Common myeloid progenitor, CD34-positive (primary cell): ENCODE measurements at regions not wholly inside any gene's neighbourhood (a gene's known extent, or its start where the extent isn't known, plus 50 kb on each side); places are given as distances from the start of the nearest gene placed in this dataset.
"Not testable (repeated sequence)": the region's sequence is repeated elsewhere in the genome, so short reads cannot be mapped to it uniquely, and the experiment has no call there.

ENCODE experiments used
- CTCF ChIA-PET: fragments of 350-600 bp; sonication (Branson Sonifier 250); formaldehyde crosslinking; loops from one replicate; lab custom pipeline; 2021; ENCODE audit warnings: antibody characterized with exemption; lab: Charles Lee
- POLR2A ChIA-PET: fragments of 350-600 bp; sonication (Branson Sonifier 250); formaldehyde crosslinking; loops from one replicate; lab custom pipeline; 2021; ENCODE audit warnings: antibody characterized with exemption; lab: Charles Lee
- DNase-seq, 3 donors: peaks; one replicate each; pipeline versions ENCODE4 v3.0.0 to v3.0.0-alpha.2; 2013
- H3K27ac ChIP-seq, 2 experiments: 1 replicate in 1 of 2; 2 replicates in 1 of 2; pipeline ENCODE4 v1.7.0; 2013; ENCODE audit warnings: inconsistent platforms in 2 of 2, low read length in 2 of 2, mild to moderate bottlenecking in 2 of 2, low read depth in 1 of 2, moderate library complexity in 1 of 2; ENCODE audit not compliant: severe bottlenecking in 2 of 2, insufficient read depth in 1 of 2, poor library complexity in 1 of 2
- H3K27me3 ChIP-seq, 5 experiments: replicated peaks in 2 of 5; 1 replicate in 3 of 5; 2 replicates in 2 of 5; pipeline versions ENCODE4 v1.6.1 to v1.7.0; 2013; ENCODE audit warnings: low read length in 4 of 5, mild to moderate bottlenecking in 2 of 5, moderate library complexity in 2 of 5, inconsistent platforms in 1 of 5; ENCODE audit not compliant: insufficient read depth in 5 of 5, control insufficient read depth in 4 of 5
- H3K36me3 ChIP-seq, 4 experiments: 1 replicate in 2 of 4; 2 replicates in 2 of 4; pipeline versions ENCODE4 v1.6.1 to v1.7.0; 2013; ENCODE audit warnings: low read length in 3 of 4, control low read depth in 1 of 4, mild to moderate bottlenecking in 1 of 4; ENCODE audit not compliant: control insufficient read depth in 4 of 4, insufficient read depth in 4 of 4
- H3K4me1 ChIP-seq, 4 experiments: 1 replicate in 3 of 4; 2 replicates in 1 of 4; pipeline versions ENCODE4 v1.6.1 to v1.7.1; 2013; ENCODE audit warnings: low read length in 3 of 4, mild to moderate bottlenecking in 3 of 4, control low read depth in 1 of 4, inconsistent platforms in 1 of 4, moderate library complexity in 1 of 4; ENCODE audit not compliant: control insufficient read depth in 4 of 4, insufficient read depth in 4 of 4; ENCODE audit errors: control extremely low read depth in 1 of 4
- H3K4me3 ChIP-seq, 7 experiments: 1 replicate in 4 of 7; 2 replicates in 3 of 7; pipeline versions ENCODE4 v1.5.1 to v1.7.0; 2013; ENCODE audit warnings: mild to moderate bottlenecking in 7 of 7, low read length in 6 of 7, moderate library complexity in 6 of 7, inconsistent platforms in 2 of 7, low read depth in 2 of 7, control low read depth in 1 of 7; ENCODE audit not compliant: insufficient read depth in 4 of 7, control insufficient read depth in 1 of 7; ENCODE audit errors: extremely low read depth in 1 of 7
- H3K9me3 ChIP-seq, 5 experiments: 1 replicate in 4 of 5; 2 replicates in 1 of 5; pipeline versions ENCODE4 v1.6.1 to v1.7.1; 2013; ENCODE audit warnings: low read length in 4 of 5, mild to moderate bottlenecking in 2 of 5, inconsistent platforms in 1 of 5, low read depth in 1 of 5, moderate library complexity in 1 of 5; ENCODE audit not compliant: control insufficient read depth in 4 of 5, insufficient read depth in 2 of 5; ENCODE audit errors: control extremely low read depth in 1 of 5
- WGBS: methylation state at CpG from one replicate; pipeline ENCODE4 v1.1.5; 2013; ENCODE audit not compliant: insufficient coverage; 5-methylcytosine and 5-hydroxymethylcytosine counted together

GRCh38 chr1:149196651-149197050, 93.3 kb upstream of the NBPF9 start:
- H3K4me1 ChIP-seq, DNase-seq, H3K4me3 ChIP-seq, H3K9me3 ChIP-seq, H3K27me3 ChIP-seq, H3K27ac ChIP-seq, POLR2A ChIA-PET, CTCF ChIA-PET, H3K36me3 ChIP-seq: not testable (repeated sequence)
- no CpG with 5 or more reads among the region's 1 CpG for WGBS

GRCh38 chr1:149200567-149200966, 97.2 kb upstream of the NBPF9 start:
- no CpG with 5 or more reads among the region's 1 CpG for WGBS
- POLR2A ChIA-PET, CTCF ChIA-PET: not testable (repeated sequence)

GRCh38 chr1:149202283-149202682, 98.9 kb upstream of the NBPF9 start:
- CTCF ChIA-PET, H3K27ac ChIP-seq, H3K27me3 ChIP-seq, H3K4me1 ChIP-seq, H3K4me3 ChIP-seq, POLR2A ChIA-PET, DNase-seq, H3K36me3 ChIP-seq, H3K9me3 ChIP-seq: not testable (repeated sequence)
- WGBS, result no CpG with 5 or more reads among the region's 1 CpG

More at GRCh38 chr1:149200567-149200966, 97.2 kb upstream of the NBPF9 start:
- H3K4me3 ChIP-seq, H3K9me3 ChIP-seq, H3K27me3 ChIP-seq, H3K4me1 ChIP-seq, H3K27ac ChIP-seq, H3K36me3 ChIP-seq: not testable (repeated sequence)
- DNase-seq, result peak in 2 of 3 donors; percentile 9 to 42

- H3K4me3 ChIP-seq, POLR2A ChIA-PET, CTCF ChIA-PET, H3K27me3 ChIP-seq, H3K4me1 ChIP-seq, DNase-seq, H3K27ac ChIP-seq, H3K36me3 ChIP-seq, H3K9me3 ChIP-seq: not testable (repeated sequence)
- WGBS, result no CpG with 5 or more reads among the region's 2 CpGs
Observed at GRCh38 chr1:149204396-149204795, 101.0 kb upstream of the NBPF9 start.

- POLR2A ChIA-PET, result not testable (repeated sequence)
Observed at GRCh38 chr1:149208836-149209235, 105.5 kb upstream of the NBPF9 start.

GRCh38 chr1:149211757-149212420, 108.5 kb upstream of the NBPF9 start:
- H3K36me3 ChIP-seq, H3K4me3 ChIP-seq, CTCF ChIA-PET, DNase-seq, H3K27ac ChIP-seq, H3K27me3 ChIP-seq, H3K4me1 ChIP-seq, POLR2A ChIA-PET, H3K9me3 ChIP-seq: not testable (repeated sequence)
- WGBS, result no CpG with 5 or more reads among the region's 5 CpGs

More at GRCh38 chr1:149208836-149209235, 105.5 kb upstream of the NBPF9 start:
- DNase-seq, H3K27ac ChIP-seq, H3K27me3 ChIP-seq, H3K4me1 ChIP-seq, H3K36me3 ChIP-seq, H3K9me3 ChIP-seq, CTCF ChIA-PET, H3K4me3 ChIP-seq: not testable (repeated sequence)
- no CpG with 5 or more reads among the region's 1 CpG for WGBS

GRCh38 chr1:149212946-149213345, 109.6 kb upstream of the NBPF9 start:
- H3K27me3 ChIP-seq, CTCF ChIA-PET, H3K27ac ChIP-seq, H3K4me3 ChIP-seq, DNase-seq, POLR2A ChIA-PET, H3K9me3 ChIP-seq, H3K36me3 ChIP-seq, H3K4me1 ChIP-seq: not testable (repeated sequence)
- no CpG with 5 or more reads among the region's 3 CpGs for WGBS
